Activated T-cell treated with anti-CD3 and anti-CD28 coated beads, Interleukin-2, amount 50 U/mL, for 48 hours (primary cell): ENCODE measurements at regions not wholly inside any gene's neighbourhood (a gene's known extent, or its start where the extent isn't known, plus 50 kb on each side); places are given as distances from the start of the nearest gene placed in this dataset.
"Not testable (repeated sequence)": the region's sequence is repeated elsewhere in the genome, so short reads cannot be mapped to it uniquely, and the experiment has no call there.

Source experiments
- DNase-seq, 2 experiments: peaks; one replicate each; pipeline ENCODE4 v3.0.0-alpha.2; 2020

DNA sequence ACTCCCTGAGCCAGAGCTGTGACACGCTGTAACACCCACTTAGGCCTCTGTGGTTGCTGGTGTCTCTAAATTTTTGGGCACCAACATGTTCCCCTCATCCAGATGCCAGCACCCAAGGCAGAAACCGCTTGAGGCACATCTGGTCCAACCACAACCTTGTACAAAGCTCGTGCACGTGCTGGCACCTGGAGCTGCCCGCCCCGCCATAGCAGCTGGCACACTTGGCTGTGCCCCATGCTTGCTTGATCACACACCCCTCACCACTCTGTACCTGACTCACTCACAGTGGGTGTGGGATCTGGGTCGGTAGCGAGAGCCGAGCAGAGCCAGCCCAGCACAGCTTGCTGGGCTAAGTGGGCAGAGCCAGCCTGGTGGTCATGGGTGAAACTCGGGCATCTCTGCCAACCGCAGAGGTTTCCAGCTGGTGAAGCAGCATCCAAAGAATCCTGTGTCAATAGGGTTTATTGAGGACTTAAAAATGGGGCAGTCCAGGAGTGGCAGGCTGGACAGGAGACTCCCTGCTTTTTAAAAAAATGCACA, 1210.4 kb downstream of the TYW1 start:
- DNase-seq, result no peak

DNA sequence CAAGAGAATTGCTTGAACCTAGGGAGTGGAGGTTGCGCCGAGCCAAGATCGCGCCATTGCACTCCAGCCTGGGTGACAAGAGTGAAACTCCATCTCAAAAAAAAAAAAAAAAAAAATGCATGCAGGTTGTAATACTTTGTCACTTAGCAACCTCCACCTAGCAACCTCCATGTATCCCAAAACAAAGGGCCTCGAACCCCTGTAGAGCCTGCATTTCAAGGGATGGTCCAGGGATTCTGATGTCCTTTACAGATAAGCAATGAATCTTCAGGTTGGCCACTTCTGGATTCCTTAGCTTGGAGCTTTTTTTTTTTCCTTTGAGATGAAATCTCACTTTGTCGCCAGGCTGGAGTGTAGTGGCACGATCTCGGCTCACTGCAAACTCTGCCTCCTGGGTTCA, 1211.0 kb downstream of the TYW1 start:
- DNase-seq, result no peak

DNA sequence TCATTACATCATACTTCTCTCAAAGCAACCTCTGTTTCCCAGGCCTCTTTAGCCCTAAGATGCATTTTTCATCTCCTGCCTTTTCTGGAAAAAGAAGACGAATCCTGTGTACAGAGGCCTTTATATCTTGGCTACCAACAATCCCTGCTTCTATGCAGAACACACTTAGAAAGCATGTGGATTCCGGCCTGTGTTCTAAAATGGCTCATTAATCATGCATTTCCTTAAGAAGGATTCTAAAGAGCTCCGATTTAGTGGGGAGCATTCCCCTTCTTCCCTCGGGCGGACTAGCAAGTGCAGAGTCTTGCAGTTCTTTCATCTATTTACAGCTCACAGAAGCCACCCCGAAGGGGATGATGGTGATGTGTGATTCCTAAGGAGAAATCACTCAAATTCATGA, 1212.9 kb downstream of the TYW1 start:
- DNase-seq, result no peak

DNA sequence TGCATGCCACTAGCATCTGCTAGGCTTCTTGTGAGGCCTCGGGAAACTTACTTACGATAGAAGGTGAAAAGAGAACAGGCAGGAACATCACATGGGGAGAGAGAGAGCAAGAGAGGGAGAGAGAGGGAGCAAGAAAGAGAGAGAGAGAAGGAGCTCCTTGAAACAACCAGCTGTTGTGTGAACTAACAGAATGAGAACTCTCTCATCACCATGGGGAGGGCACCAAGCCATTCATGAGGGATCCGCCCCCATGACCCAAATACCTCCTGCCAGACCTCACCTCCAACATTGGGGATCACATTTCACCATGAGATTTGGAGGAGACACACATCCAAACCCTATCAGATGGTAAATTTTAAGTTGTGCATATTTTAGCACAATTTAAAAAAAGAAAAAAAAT, 1217.2 kb downstream of the TYW1 start:
- DNase-seq, result no peak

DNA sequence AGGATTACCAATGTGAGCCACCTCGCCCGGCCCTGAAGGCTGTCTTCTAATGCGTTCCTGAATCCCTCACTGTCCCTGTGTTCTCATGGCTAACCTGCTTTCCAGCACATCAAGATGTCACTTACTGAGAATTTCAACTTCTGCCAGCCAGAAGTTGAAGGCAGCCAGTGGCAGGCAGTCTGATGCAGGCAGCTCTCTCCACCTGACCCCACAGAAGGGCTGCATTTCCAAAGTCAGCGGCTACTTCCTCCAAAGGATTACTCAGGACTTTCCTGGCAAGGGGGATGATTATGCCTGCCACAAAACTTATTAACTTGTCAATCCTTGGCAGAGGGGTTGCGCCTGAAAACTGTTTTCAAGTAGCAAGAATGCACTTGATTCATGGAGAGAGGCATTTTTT, 1219.4 kb downstream of the TYW1 start:
- no peak for DNase-seq

DNA sequence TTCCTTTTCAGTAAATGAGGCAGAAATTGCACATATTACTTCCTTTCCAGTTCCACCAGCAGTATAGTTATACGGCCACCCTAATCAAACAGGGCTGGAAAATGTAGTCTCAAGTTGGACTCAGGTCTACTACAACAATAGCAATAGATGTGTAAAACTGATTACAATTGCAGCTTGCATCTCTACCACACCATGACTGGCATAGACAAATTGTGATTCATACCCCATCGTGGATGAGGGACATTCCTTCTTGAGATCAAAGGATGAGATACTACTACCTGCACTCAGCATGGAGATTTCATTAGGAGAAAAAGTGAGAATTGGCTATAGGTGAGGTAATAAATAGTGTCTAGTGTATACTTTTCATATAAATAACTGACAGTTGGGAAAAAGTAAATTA, 1220.8 kb downstream of the TYW1 start:
- DNase-seq, result no peak

DNA sequence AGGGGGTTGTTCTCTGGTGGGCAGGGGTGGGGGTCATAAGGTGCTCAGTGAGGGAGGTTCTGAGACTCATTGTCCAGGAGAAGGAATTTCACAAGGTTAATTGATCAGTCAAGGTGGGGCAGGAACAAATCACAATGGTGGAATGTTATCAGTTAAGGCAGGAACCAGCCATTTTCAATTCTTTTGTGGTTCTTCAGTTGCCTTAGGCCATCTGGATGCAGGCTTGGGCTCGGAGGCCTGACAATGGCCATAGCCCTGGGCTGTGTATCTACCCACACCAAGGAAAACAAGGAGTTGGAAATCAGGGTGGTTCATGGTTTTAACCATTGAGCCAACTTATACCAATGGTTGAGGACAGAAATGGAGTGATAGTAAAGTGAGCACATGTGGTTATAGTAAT, 1221.8 kb downstream of the TYW1 start:
- DNase-seq, result no peak

DNA sequence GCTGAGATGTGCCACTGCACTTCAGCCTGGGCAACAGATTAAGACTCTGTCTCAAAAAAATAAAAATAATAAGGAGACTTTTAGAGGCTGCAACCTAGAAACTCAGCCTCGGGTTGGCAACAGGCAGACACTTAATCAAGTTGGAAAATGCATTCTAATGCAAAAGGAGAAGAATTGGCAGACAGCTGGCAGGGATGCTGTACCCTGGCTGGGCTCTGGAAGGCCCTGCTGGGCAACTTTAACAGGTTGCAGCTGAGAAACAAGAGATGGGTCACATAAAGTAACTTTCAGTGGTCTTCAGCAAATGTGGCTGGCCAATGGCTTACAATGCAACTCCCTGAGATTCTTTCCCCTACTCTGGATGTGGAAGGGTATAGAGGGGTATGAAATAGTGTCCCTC, 1225.7 kb downstream of the TYW1 start:
- no peak for DNase-seq

DNA sequence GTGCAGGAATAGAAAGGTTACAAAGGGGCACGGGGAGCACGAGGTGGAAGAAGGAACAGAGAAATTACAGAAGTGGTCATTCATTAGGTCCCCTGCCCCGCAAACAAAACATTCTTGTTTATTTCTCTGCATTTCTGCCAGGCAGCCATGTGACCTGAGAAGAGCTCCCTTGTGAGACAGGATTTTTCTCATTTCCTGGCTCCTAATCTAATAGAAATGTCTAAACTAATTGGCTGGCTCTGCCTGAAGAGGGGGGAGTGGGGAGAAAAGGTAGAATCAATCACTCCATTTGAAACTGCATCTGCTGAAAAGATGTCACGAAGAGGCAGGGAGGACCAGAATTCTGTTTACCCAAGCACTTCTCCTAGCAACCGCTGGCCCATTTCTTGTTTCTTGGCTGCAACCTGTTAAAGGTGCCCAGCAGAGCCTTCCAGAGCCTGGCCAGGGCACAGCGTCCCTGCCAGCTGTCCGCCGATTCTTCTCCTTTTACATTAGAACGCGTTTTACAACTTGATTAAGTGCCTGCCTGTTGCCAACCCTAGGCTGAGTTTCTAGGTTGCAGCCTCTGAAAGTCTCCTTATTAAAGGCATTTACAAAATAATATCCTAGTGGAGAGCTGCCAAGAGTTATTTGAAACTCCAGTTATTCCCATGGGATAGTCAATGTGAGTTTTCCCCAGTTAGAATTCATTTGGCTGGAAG, 1227.6 kb downstream of the TYW1 start:
- no peak for DNase-seq

DNA sequence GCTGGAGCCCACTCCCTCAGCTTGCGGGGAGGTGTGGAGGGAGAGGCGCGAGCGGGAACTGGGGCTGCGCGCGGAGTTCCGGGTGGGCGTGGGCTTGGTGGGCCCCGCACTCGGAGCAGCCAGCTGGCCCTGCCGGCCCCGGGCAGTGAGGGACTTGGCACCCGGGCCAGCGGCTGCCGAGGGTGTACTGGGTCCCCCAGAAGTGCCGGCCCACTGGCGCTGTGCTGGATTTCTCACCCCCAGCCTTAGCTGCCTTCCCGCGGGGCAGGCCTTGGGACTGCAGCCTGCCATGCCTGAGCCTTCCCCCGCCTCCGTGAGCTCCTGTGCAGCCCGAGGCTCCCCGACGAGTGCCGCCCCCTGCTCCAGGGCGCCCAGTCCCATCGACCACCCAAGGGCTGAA, 1234.4 kb downstream of the TYW1 start:
- not testable (repeated sequence) for DNase-seq

DNA sequence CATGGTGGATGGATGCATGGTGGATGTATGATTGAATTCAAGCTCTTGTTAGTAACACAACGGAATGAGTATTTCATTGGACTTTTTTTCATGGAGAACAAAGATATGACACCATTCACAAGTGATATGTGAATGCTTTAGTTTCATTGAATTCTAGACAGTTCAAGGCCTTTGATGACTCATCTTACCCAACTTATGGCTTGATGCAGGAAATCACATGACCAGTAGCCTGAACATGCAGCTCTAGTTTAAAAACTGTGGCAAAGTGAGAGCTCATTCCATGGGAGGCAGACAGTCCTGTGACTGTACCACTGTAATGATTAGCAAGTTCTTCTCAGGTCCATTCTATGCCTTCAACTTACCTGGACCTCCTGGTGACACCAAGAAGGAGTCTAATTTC, 1239.3 kb downstream of the TYW1 start:
- no peak for DNase-seq

DNA sequence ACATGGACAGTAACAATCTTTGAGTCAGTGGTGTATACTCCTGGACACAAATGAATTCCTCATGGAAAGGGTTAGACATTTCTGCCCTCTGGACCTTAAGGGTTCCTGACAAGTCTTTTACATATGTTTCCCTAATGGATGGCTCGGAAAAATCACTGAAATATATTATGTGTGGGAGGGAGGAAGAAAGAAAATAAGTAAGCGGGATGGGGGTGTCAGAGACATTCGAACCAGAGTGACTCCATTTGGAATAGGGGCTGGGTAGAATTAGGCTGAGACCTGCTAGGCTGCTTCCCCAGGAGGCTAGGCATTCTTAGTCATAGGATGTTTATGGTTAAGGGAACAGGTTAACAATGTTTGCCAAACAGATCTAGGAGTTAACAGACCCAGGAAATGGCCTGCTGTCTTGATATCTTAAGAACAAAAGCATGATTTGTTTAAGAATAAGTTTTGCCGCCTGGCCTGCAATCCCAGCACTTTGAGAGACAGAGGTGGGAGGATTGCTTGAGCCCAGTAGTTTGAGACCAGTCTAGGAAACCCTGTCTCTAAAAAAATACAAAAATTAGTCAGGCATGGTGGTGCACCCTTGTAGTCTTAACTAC, 1241.7 kb downstream of the TYW1 start:
- DNase-seq, result no peak

DNA sequence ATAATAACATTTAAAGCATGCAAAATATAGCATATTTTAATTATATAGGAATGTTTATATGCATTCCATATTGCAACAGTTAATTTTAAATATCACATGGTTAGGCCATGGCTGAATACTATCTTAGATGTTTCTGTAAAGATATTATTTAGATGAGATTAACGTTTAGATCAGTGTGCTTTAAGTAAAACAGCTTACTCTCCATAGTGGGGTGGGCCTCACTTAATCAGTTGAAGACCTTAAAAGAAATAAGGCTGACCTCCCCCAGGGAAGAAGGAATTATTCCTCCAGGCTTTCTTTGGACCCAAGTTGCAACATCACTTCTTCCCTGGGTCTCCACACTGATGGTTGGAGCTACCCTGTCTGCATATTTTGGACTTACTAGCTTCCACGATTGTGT, 1246.5 kb downstream of the TYW1 start:
- DNase-seq, result no peak

DNA sequence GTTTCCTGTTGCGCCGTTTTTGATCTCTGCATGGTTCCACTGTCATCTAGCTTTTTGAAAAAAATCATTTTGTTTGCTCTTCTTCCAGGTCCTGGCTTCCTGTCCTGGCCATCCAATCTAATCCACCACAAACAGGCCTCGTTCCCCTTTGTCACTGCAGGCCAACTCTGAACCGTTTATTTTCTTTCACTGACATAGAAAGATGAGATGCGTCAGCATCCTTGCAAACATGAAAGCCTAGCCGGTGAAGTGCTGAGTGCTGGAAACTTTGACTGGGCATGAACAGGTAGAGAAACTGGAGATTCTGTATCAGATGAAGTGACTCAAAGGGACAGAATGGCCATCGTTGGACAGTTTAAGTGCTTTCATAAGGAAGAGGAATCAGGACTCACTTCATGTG, 1247.8 kb downstream of the TYW1 start:
- no peak for DNase-seq

DNA sequence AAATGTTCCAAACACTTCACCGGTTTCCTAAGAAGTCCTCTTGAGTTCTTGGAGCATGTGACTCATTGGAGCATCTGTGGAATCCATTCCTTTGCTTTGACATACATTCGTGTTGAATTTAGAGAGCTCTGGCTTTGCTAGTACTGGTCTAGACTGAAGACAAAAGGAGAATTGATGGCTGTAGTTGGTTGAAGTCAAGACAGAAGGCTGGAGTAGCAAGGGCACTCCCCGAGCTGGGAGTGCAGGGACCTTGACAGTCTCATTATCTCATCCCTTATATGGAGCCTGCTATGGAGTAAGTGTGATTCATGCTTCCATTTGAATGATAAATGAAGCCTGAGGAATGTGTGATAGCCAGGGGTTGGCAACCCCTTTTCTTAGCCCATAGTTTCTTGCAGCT, 1249.1 kb downstream of the TYW1 start:
- no peak for DNase-seq

DNA sequence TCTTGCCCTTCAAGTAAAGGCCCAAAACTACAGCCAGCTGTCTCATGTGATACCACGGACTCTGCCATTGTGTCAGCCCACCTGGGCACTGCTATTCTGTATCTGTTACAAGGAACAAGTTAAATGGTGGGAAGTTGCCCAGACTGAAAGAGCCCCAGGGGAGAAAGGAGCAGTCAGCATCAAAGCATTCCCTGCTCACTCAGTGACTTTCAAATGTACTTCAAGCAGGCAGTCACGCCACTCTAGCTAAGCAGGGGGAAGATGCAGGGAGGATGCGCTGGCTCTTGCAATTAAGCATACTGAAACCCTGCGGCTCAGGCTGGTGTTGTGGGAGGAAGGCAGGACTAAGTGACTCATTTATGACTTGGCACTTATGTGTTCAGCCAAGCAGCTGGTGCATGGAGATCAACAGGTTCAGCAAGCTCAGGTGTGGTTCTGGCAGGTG, 1249.6 kb downstream of the TYW1 start:
- DNase-seq, result no peak

DNA sequence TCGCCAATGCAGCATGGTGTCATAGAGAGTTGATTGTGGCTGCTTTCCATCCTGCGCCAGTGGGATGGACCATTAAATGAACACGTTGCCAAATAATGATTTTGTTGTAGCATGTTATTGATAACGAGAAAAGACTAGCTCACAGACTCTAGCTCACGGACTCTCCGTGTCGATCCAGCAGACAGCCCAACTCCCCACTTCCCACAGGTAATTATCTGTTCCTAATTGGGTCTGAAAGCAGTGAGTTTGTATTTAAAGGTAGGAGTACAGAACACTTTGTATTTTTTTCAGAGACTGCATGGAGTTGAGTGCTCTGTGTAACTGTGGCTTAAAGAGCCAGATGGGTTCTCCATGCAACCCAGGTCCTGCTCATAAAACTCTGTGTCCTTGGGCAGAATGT, 1250.5 kb downstream of the TYW1 start:
- DNase-seq, result no peak

DNA sequence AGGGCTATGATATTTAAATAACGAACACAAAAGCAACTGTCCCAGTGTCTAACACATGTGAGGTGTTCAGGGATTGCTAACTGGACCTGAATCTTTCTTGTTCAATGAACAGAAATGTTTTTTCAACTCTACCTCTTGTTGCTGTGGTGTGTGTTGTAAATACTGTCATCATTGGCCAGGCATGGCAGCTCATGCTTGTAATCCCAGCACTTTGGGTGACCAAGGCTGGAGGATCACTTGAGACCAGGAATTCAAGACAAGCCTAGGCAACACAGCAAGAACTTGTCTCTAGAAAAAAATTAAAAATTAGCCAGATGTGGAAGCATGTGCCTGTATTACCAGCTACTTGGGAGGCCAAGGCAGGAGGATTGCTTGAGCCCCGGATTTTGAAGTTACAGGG, 1250.9 kb downstream of the TYW1 start:
- no peak for DNase-seq

DNA sequence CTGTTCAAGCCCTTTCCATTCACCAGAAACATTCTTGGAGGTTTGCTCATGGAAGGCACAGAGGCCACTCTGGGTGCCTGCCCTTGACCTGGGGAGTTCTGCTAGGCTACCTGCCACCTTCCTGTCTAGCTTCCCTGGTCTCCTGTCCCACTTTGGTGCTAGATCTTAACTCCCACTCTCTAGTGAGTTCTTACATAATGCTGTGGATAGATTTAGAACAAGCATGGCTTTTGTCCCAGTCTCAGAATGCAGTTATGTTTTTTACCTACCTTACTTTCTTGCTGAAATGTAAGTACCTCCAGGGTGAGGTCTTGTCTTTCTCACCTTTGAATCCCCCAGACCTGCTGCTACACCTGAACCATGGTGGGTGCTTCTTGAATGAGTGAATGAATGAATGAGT, 1252.3 kb downstream of the TYW1 start:
- DNase-seq, result no peak

DNA sequence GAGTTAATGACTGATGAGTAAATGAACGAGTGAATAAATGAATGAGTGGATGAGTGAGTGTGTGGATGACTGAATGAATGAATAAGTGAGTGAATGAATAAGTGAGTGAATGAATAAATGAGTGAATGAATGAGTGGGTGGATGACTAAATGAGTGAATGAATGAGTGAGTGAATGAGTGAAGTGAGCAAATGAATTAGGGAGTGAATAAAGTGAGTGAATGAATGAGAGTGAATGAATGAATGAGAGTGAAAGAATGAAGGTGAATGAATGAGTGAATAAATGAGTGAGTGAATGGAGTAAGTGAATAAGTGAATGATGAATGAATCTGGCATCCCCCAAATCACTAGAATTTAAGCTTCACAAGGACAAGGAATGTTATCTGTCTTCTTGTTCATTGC, 1253.0 kb downstream of the TYW1 start:
- DNase-seq, result no peak

DNA sequence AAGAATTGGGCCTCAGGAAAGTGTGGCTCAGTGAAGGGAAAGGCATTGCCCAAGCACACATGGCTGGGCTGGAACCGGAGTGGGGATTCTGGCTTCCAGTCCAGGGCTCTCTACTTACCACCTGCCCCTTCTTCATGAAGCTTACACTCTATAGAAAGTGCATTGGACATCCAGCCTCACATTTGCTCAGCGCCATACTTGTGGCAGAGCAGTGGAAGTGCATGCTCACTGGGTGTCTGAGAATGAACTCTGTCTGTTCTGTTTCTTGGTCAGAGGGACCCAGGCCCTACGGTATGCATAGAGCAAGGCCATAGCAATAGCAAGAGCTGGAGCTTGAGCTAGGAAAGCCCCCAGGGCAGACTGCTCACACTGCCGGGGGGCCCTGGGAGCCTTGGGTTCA, 1253.5 kb downstream of the TYW1 start:
- no peak for DNase-seq

DNA sequence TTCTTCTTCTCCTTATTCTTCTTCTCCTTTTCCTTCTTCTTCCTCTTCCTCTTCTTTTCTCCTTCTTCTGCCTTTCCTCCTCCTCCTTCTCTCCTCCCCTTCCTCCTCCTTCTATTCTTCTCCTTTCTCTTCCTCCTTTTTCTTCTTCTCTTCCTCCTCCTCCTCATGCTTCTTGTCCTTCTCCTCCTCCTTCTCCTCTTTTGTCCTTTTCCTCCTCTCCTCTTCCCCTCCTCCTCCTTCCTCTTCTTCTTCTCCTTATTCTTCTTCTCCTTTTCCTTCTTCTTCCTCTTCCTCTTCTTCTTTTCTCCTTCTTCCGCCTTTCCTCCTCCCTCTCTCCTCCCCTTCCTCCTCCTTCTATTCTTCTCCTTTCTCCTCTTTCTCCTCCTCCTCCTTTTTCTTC, 1258.2 kb downstream of the TYW1 start:
- not testable (repeated sequence) for DNase-seq

DNA sequence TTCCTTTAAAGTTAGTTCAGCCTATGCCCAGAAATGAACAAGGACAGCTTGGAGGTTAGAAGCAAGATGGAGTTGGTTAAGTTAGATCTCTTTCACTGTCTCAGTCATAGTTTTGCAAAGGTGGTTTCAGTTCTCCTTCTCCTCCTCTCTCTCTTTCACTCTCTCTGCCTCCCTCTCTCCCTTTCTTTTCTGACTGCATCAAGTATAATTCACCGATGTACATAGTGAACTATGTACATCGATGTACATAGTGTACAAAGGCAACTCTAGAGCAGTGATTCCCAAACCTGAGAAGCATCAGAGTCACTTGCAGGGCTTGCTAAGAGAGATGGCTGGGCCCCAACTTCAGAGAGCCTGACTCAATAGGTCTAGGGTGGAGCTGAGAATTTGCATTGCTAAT, 1259.7 kb downstream of the TYW1 start:
- DNase-seq, result no peak

DNA sequence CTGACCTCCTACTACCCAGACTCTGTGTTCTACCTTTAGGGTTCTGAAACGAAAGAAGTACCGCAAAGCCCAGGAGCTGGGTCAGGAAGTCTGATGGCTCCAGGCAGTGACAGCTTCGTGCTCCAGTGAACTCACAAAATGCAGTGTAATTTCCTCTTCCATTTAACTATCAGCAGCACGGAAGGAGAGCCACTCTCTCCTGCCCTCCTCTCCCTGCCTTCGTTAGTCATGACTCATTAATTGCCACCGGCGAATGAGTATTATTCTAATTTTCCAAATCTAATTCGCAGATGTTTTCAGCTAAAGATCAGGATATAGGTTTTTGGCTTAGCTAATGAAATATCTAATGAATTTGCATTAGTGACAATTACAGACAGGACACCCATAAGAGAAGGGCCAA, 1262.0 kb downstream of the TYW1 start:
- DNase-seq, result no peak

DNA sequence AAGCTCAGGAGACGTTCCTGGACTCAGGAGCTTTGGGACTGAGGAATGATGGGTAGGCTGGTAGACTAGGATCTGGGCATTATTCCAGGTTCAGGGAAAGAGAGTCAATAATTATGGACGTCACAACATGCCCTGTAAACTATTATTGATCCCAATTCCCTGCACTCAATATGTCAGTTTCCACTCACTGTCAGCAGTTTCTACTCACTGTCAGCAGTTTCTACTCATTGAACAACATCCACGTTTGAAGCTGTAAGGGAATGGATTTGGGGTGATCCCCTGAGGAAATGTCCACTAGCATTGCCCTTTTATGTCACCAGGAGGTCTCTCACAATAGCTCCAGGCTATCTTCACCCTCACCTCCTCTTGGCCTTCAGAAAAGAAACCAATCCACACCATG, 1268.6 kb downstream of the TYW1 start:
- DNase-seq, result no peak
